ENCODE measurements at regions not wholly inside any gene's neighbourhood (a gene's known extent, or its start where the extent isn't known, plus 50 kb on each side); places are given as distances from the start of the nearest gene placed in this dataset.
A peak's percentile ranks its signal among the peaks of the same experiment; 100 is the strongest.
"Not testable (repeated sequence)": the region's sequence is repeated elsewhere in the genome, so short reads cannot be mapped to it uniquely, and the experiment has no call there.

GRCh38 chr15:66998234-66998633 lies 67.2 kb upstream of the SMAD3 start:
- H3K27me3 Mint-ChIP-seq; H3K36me3 Mint-ChIP-seq; H3K4me1 Mint-ChIP-seq (ENCODE audit: low read depth); H3K4me3 Mint-ChIP-seq: not testable (repeated sequence)
- Mint-ChIP-seq H3K27ac (peak overlapping the region; percentile 9), H3K9me3 (ENCODE audit: low read depth) (peaks cover 14% of the 10 kb centered on the region)

- no peak overlapping the region for H3K27ac Mint-ChIP-seq
- H3K36me3 Mint-ChIP-seq: peaks cover 2% of the 10 kb centered on the region
- no peaks in the 10 kb centered on the region for H3K4me1 Mint-ChIP-seq (ENCODE audit: low read depth)
- H3K4me3 Mint-ChIP-seq: no peak overlapping the region
- peaks cover 14% of the 10 kb centered on the region for H3K9me3 Mint-ChIP-seq (ENCODE audit: low read depth)
- H3K27me3 Mint-ChIP-seq: no peaks in the 10 kb centered on the region
Measured at GRCh38 chr15:66999046-66999968, 66.1 kb upstream of the SMAD3 start.

- Mint-ChIP-seq H3K4me3 (no peak overlapping the region), H3K27ac (no peak overlapping the region), H3K27me3 (no peaks in the 10 kb centered on the region), H3K9me3 (ENCODE audit: low read depth) (peaks cover 14% of the 10 kb centered on the region), H3K4me1 (ENCODE audit: low read depth) (no peaks in the 10 kb centered on the region), H3K36me3 (peaks cover 2% of the 10 kb centered on the region)
Measured at GRCh38 chr15:67000896-67001295, 64.5 kb upstream of the SMAD3 start.

DNA sequence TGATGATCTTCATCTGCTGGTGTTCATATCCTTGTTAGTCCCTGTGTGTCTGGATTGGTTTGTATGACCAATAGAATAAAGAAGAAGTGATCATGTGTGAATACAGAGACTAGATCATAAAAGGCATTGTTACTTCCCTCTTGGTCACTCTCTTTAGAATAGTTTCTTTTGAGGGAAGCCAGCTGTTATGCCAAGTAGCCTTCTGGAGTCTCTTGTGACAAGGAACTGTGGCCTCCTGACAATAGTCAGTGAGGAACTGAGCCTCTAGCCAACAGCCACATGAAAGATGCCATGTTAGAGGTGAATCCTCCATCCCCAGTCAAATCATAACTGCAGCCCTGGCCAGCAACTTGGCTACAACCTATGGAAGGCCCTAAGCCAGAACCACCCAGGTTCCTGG lies 63.0 kb upstream of the SMAD3 start:
- peaks cover 2% of the 10 kb centered on the region for H3K36me3 Mint-ChIP-seq

DNA sequence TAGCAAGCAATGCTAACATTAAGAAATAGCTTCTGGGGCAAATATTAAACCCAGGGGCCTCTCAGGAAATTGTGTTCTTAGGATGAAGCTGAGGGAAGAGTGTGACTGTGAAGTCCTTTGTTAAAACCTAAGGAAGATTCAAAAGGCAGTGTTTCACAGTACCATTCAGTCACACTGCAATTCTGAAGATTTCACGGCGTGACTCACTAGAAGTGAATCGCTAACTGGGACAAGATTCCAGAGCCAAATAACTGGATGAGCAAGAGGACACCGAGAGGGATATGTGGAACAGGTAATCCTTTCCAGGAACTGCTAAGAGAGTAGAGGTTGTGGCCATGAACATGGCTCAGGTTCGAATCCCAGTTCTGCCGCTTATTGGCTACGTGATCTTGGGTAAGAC lies 61.8 kb upstream of the SMAD3 start:
- no peaks in the 10 kb centered on the region for H3K4me1 Mint-ChIP-seq (ENCODE audit: low read depth)
- H3K9me3 Mint-ChIP-seq (ENCODE audit: low read depth): peaks cover 7% of the 10 kb centered on the region
- no peak overlapping the region for H3K4me3 Mint-ChIP-seq
- no peaks in the 10 kb centered on the region for H3K27me3 Mint-ChIP-seq
- no peak overlapping the region for H3K27ac Mint-ChIP-seq
- H3K36me3 Mint-ChIP-seq: peaks cover 2% of the 10 kb centered on the region

More for the DNA sequence above, 63.0 kb upstream of the SMAD3 start:
- peaks cover 14% of the 10 kb centered on the region for H3K9me3 Mint-ChIP-seq (ENCODE audit: low read depth)
- H3K27me3 Mint-ChIP-seq: no peaks in the 10 kb centered on the region
- H3K4me3 Mint-ChIP-seq: no peak overlapping the region
- no peaks in the 10 kb centered on the region for H3K4me1 Mint-ChIP-seq (ENCODE audit: low read depth)
- H3K27ac Mint-ChIP-seq: no peak overlapping the region

- no peak overlapping the region for H3K27ac Mint-ChIP-seq
- no peaks in the 10 kb centered on the region for H3K4me1 Mint-ChIP-seq (ENCODE audit: low read depth)
- H3K4me3 Mint-ChIP-seq: no peak overlapping the region
- H3K36me3 Mint-ChIP-seq: peaks cover 2% of the 10 kb centered on the region
- no peaks in the 10 kb centered on the region for H3K27me3 Mint-ChIP-seq
- peaks cover 4% of the 10 kb centered on the region for H3K9me3 Mint-ChIP-seq (ENCODE audit: low read depth)
Measured at GRCh38 chr15:67004142-67004541, 61.3 kb upstream of the SMAD3 start.

GRCh38 chr15:67005294-67005996 lies 60.0 kb upstream of the SMAD3 start:
- H3K27ac Mint-ChIP-seq: no peak overlapping the region
- H3K36me3 Mint-ChIP-seq: peaks cover 2% of the 10 kb centered on the region
- H3K4me3 Mint-ChIP-seq: no peak overlapping the region
- no peaks in the 10 kb centered on the region for H3K9me3 Mint-ChIP-seq (ENCODE audit: low read depth)
- H3K27me3 Mint-ChIP-seq: no peaks in the 10 kb centered on the region
- no peaks in the 10 kb centered on the region for H3K4me1 Mint-ChIP-seq (ENCODE audit: low read depth)

DNA sequence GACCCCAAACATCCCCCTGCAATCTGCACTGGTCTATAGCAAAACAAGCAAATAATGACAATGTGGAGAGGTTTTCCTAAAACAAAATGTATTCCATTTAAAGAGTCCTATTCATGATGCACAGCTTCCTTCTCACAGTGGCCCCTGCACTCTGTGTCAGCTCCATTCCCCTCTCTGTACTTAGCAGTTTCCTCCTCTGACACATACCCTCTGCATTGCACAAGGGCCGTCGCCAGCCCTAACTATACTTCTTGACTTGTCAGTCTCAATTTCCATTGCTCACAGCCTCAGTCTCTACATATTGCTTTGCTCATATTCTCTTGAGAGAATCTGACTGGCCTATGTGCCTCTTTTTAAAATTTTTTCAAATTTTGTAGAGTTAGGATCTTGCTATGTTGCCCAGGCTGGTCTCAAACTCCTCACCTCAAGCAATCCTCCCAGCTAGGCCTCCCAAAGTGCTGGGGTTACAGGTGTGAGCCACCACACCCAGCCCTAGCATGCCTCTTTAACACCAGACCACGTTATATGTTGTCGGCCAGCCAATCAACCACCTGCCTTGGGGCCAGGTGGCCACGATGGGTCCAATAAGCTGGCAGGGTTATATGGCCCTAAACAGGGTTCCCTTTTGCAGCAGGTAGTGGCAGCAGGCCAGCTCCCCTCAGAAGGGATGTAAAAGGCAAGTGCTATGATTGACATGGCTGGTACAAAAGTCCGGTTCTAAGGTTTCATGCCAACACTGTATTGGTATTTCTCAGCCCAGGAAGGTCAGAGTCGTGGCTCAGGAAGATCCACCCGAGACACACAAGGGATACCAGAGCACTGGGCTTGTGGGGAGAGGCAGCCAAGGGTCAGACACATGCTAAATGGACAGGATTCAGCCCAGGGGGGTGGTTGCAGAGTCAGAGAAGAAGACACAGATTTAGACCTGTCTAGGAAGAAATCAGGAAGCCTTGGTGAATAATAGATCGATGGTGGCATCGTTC lies 59.0 kb upstream of the SMAD3 start:
- Mint-ChIP-seq H3K36me3 (no peaks in the 10 kb centered on the region), H3K27ac (no peak overlapping the region), H3K9me3 (ENCODE audit: low read depth) (no peaks in the 10 kb centered on the region), H3K4me3 (no peak overlapping the region), H3K27me3 (no peaks in the 10 kb centered on the region), H3K4me1 (ENCODE audit: low read depth) (no peaks in the 10 kb centered on the region)

DNA sequence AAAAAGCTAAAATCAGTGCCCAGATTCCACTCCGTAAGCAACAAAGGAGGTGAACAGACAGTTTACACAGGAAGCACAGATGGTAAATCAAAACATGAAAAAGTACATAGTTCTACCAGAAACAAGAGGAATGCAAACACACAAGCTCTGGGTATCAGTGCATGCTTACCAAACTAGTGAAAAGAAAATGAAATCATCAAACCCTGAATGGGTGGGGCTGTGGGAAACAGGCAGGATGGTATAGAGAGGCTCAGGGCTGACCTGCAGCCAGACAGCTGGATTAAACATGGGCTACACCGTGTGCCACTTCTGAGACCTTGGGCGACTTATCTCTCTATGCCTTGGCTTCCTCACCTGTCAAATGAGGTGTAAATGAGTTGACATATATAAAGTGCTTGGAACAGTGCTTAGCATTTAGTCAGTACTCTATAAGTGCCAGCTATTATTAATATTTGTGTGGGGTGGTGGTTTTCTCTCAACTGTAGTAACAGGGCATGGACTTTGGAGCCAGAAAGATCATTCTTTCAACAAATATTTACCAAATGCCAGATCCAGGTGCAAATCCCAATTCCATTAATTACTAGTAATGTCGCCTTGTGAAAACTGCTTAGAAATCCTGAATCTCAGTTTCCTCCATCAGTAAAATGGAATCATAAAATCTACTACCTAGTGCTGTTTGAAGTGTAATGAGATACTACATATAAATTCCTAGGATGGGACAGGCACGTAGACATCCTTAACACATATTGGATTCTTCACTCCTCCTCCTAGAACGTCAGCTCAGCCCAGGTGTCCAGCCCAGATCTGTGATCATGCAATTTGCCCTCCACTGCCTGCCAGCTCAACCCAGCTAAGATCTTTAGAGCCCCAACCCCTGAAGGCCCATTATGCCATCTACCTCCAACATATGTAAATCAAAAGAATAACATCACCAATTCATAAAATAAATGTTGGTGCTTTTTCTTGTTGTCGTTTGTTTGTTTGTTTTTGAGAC lies 55.5 kb upstream of the SMAD3 start:
- H3K27ac Mint-ChIP-seq: no peak overlapping the region
- no peak overlapping the region for H3K4me3 Mint-ChIP-seq
- no peaks in the 10 kb centered on the region for H3K9me3 Mint-ChIP-seq (ENCODE audit: low read depth)
- no peaks in the 10 kb centered on the region for H3K4me1 Mint-ChIP-seq (ENCODE audit: low read depth)
- H3K36me3 Mint-ChIP-seq: no peaks in the 10 kb centered on the region
- no peaks in the 10 kb centered on the region for H3K27me3 Mint-ChIP-seq

GRCh38 chr15:67010898-67011616 lies 54.3 kb upstream of the SMAD3 start:
- Mint-ChIP-seq H3K36me3 (no peaks in the 10 kb centered on the region), H3K27ac (no peak overlapping the region), H3K9me3 (ENCODE audit: low read depth) (no peaks in the 10 kb centered on the region), H3K4me3 (no peak overlapping the region), H3K27me3 (no peaks in the 10 kb centered on the region), H3K4me1 (ENCODE audit: low read depth) (no peaks in the 10 kb centered on the region)

DNA sequence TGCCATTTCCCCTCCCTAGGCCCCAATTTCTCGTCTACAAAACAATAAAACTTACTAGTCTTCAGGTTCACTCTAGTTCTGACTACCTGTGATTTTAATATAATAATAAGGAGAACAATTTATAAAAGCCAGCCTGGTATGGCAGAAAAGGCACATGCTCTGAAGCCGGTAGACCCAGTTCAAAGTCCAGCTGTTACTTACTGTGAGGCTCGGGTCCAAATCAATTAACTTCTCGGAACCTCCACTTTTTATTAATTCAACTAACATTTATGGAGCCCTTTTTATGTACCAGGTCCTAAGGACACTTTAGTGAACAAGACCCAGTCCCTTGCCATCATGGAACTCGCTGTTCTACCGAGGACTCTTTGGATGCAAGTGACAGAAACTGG lies 53.8 kb upstream of the SMAD3 start:
- Mint-ChIP-seq H3K27me3 (no peaks in the 10 kb centered on the region), H3K4me1 (ENCODE audit: low read depth) (no peaks in the 10 kb centered on the region), H3K9me3 (ENCODE audit: low read depth) (no peaks in the 10 kb centered on the region), H3K4me3 (no peak overlapping the region), H3K27ac (no peak overlapping the region), H3K36me3 (no peaks in the 10 kb centered on the region)

GRCh38 chr15:67013696-67014095 lies 51.7 kb upstream of the SMAD3 start:
- Mint-ChIP-seq H3K4me1 (ENCODE audit: low read depth) (no peaks in the 10 kb centered on the region), H3K9me3 (ENCODE audit: low read depth) (no peaks in the 10 kb centered on the region), H3K36me3 (no peaks in the 10 kb centered on the region), H3K27me3 (no peaks in the 10 kb centered on the region), H3K27ac (no peak overlapping the region), H3K4me3 (no peak overlapping the region)

All from activated naive CD8-positive, alpha-beta T cell (primary cell).